RWPE2 (cell line): ENCODE measurements at regions not wholly inside any gene's neighbourhood (a gene's known extent, or its start where the extent isn't known, plus 50 kb on each side); places are given as distances from the start of the nearest gene placed in this dataset.

Experiments used
- ATAC-seq: fragments of 200-7000 bp; cut with Tn5 transposase; 3 replicates; pipeline ENCODE4 v1.9.1; 2021; ENCODE audit warnings: low read depth
- DNase-seq: peaks from one replicate; pipeline ENCODE4 v3.0.0-alpha.2; 2020; ENCODE audit warnings: low spot score
- H3K27ac ChIP-seq: fragments of 450-650 bp; 2 replicates; pipeline ENCODE4 v1.5.1; 2017; ENCODE audit warnings: mild to moderate bottlenecking; ENCODE audit not compliant: poor library complexity, severe bottlenecking
- H3K27me3 ChIP-seq: fragments of 250-450 bp; sonication (Bioruptor Pico); 2 replicates; pipeline ENCODE4 v1.5.1; 2021; ENCODE audit warnings: mild to moderate bottlenecking, moderate library complexity; ENCODE audit not compliant: insufficient read depth, poor library complexity, severe bottlenecking
- H3K36me3 ChIP-seq: fragments of 250-450 bp; sonication (Bioruptor Pico); 2 replicates; pipeline ENCODE4 v1.5.1; 2020; ENCODE audit warnings: low read depth, mild to moderate bottlenecking, moderate library complexity
- H3K4me1 ChIP-seq: fragments of 250-450 bp; sonication (Bioruptor Pico); 2 replicates; pipeline ENCODE4 v1.5.1; 2021; ENCODE audit warnings: mild to moderate bottlenecking, moderate library complexity; ENCODE audit not compliant: insufficient read depth, poor library complexity, severe bottlenecking
- H3K4me3 ChIP-seq: fragments of 250-450 bp; sonication (Bioruptor Pico); 2 replicates; pipeline ENCODE4 v1.5.1; 2021; ENCODE audit warnings: mild to moderate bottlenecking, moderate library complexity; ENCODE audit not compliant: severe bottlenecking
- H3K9me3 ChIP-seq: fragments of 250-450 bp; sonication (Bioruptor Pico); 2 replicates; pipeline ENCODE4 v1.5.1; 2021; ENCODE audit warnings: mild to moderate bottlenecking, moderate library complexity; ENCODE audit not compliant: severe bottlenecking
- TF ChIP-seq, protein P1 (sequence below): fragments of 450-650 bp; IDR thresholded peaks from one replicate; pipeline ENCODE4 v1.5.1; 2017; ENCODE audit warnings: mild to moderate bottlenecking, moderate library complexity; ENCODE audit not compliant: poor library complexity, severe bottlenecking

DNA sequence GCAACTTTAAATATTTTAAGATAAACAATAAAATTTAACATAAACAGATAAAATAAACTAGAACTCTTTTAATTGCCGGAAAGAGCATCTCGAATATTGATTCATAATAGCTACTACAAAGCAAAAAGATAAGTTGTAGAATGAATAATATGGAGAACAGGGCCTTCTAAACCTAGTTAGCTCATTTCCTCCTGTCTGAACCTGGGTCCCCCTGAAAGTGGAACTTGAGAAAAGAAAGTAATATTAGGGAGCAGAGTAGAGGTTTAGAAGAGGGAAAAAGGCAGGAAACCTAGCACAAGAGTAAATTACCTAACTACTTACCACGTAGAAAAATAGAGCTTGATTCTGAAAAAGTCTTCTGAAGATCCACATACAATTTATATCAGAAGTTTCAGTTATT, 80.7 kb upstream of the NETO1 start:
- H3K27me3 ChIP-seq: no peaks in the 10 kb centered on the region
- TF ChIP-seq, protein P1, sequence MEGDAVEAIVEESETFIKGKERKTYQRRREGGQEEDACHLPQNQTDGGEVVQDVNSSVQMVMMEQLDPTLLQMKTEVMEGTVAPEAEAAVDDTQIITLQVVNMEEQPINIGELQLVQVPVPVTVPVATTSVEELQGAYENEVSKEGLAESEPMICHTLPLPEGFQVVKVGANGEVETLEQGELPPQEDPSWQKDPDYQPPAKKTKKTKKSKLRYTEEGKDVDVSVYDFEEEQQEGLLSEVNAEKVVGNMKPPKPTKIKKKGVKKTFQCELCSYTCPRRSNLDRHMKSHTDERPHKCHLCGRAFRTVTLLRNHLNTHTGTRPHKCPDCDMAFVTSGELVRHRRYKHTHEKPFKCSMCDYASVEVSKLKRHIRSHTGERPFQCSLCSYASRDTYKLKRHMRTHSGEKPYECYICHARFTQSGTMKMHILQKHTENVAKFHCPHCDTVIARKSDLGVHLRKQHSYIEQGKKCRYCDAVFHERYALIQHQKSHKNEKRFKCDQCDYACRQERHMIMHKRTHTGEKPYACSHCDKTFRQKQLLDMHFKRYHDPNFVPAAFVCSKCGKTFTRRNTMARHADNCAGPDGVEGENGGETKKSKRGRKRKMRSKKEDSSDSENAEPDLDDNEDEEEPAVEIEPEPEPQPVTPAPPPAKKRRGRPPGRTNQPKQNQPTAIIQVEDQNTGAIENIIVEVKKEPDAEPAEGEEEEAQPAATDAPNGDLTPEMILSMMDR: no peak
- ATAC-seq: no peak

DNA sequence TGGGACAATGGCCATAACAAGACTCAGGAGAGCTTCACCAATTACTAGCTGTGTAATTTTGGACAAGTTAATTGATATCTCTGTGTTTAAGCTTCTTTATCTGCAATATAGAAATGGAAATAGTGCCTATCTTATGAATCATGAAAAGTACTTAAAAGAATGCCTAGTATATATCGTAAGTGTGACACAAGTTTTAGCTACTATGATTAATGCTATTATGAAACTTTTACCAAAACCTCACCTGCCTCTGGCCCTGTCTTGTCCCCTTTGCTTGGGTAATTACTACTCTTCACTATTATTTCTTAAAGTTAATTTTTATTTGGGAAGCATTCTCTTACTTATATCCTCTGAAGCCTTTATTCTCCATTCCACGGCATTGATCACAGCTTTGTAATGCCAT, 75.0 kb upstream of the NETO1 start:
- DNase-seq (no peak), ATAC-seq (peak; percentile 80)
- Histone ChIP-seq H3K36me3 (no peaks in the 10 kb centered on the region), H3K27me3 (no peaks in the 10 kb centered on the region), H3K9me3 (no peaks in the 10 kb centered on the region), H3K4me1 (peaks cover 10% of the 10 kb centered on the region), H3K4me3 (no peak overlapping the region), H3K27ac (no peak overlapping the region)
- TF ChIP-seq, protein P1: no peak

More for the DNA sequence above, 80.7 kb upstream of the NETO1 start:
- H3K36me3 ChIP-seq: no peaks in the 10 kb centered on the region
- H3K9me3 ChIP-seq: no peaks in the 10 kb centered on the region
- no peak overlapping the region for H3K4me3 ChIP-seq
- H3K27ac ChIP-seq: no peak overlapping the region
- H3K4me1 ChIP-seq: no peaks in the 10 kb centered on the region
- DNase-seq: no peak

DNA sequence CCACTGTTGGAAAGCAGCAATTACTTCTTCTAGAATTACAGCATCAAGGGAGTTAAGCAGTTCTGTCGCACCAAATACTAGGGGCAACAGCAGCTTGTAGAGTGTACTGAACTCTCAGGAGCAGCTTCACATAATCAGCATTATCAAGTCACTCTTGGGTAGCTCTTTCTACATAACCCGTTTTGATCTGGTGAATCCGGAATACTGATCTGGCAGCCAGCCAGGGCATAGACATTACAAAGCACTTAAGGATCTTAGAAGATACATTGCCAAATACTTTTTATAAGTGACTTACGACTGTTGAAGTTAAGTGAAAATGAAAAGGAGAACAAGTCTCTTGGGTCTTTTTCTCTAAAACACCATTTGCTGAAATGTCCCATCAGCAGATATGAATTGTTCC, 73.2 kb upstream of the NETO1 start:
- no peak for DNase-seq

DNA sequence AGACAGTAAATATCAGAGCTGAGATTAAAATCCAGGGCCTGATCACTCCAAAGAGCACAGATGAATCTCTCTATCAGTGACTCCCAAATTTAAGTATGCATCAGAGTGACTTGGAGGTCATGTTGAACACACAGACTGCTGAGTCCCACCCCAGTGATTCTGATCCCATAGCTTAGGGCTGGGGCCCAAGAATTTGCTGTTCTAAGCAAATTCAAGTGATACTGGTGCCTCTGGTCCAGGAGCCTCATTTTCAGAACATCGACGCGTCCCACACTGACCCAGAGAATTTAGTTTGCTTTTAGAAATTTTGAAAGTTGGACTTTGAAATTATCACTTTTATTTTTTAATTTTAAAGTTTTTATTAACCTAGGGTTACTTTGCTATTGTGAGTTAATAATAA, 72.7 kb upstream of the NETO1 start:
- H3K27me3 ChIP-seq: no peaks in the 10 kb centered on the region
- TF ChIP-seq, protein P1: no peak
- no peak overlapping the region for H3K27ac ChIP-seq
- no peaks in the 10 kb centered on the region for H3K9me3 ChIP-seq
- DNase-seq (no peak), ATAC-seq (no peak)
- H3K4me3 ChIP-seq: no peak overlapping the region
- H3K36me3 ChIP-seq: no peaks in the 10 kb centered on the region
- H3K4me1 ChIP-seq: peaks cover 10% of the 10 kb centered on the region

More for the DNA sequence above, 73.2 kb upstream of the NETO1 start:
- no peaks in the 10 kb centered on the region for H3K36me3 ChIP-seq
- TF ChIP-seq, protein P1: no peak
- no peaks in the 10 kb centered on the region for H3K27me3 ChIP-seq
- H3K4me3 ChIP-seq: no peak overlapping the region
- no peak for ATAC-seq
- no peaks in the 10 kb centered on the region for H3K9me3 ChIP-seq
- H3K27ac ChIP-seq: no peak overlapping the region
- H3K4me1 ChIP-seq: peaks cover 10% of the 10 kb centered on the region

GRCh38 chr18:72935744-72936143, 68.0 kb upstream of the NETO1 start:
- ATAC-seq (no peak), DNase-seq (no peak)
- TF ChIP-seq, protein P1: no peak
- no peaks in the 10 kb centered on the region for H3K9me3 ChIP-seq
- no peak overlapping the region for H3K27ac ChIP-seq
- H3K36me3 ChIP-seq: no peaks in the 10 kb centered on the region
- no peaks in the 10 kb centered on the region for H3K4me1 ChIP-seq
- no peak overlapping the region for H3K4me3 ChIP-seq
- no peaks in the 10 kb centered on the region for H3K27me3 ChIP-seq
